IMR-90 (cell line): ENCODE measurements at regions not wholly inside any gene's neighbourhood (a gene's known extent, or its start where the extent isn't known, plus 50 kb on each side); places are given as distances from the start of the nearest gene placed in this dataset.

Experiments used
- CHD1 ChIP-seq: IDR thresholded peaks from 2 replicates; pipeline ENCODE4 v1.6.1; 2012; ENCODE audit warnings: low read depth, low read length, improper control_type of control experiment
- CTCF ChIP-seq: conservative IDR thresholded peaks from 2 replicates; pipeline ENCODE4 v1.5.1; 2012; ENCODE audit warnings: mild to moderate bottlenecking, low read depth, low read length, improper control_type of control experiment
- MAFK ChIP-seq: IDR thresholded peaks from 2 replicates; pipeline ENCODE4 v1.6.1; 2012; ENCODE audit warnings: low read depth, low read length, improper control_type of control experiment
- POLR2A ChIP-seq: IDR thresholded peaks from 2 replicates; pipeline ENCODE4 v1.6.1; 2012; ENCODE audit warnings: mild to moderate bottlenecking, low read depth, low read length
- RCOR1 ChIP-seq: IDR thresholded peaks from 2 replicates; pipeline ENCODE4 v1.6.1; 2012; ENCODE audit warnings: mild to moderate bottlenecking, low read length, improper control_type of control experiment; ENCODE audit not compliant: insufficient replicate concordance
- RFX5 ChIP-seq: IDR thresholded peaks from 2 replicates; pipeline ENCODE4 v1.8.0; 2012; ENCODE audit warnings: low read depth, mild to moderate bottlenecking, low read length, moderate library complexity
- USF2 ChIP-seq: fragments of 150-350 bp; IDR thresholded peaks from 2 replicates; pipeline ENCODE4 v1.6.1; 2017; ENCODE audit warnings: mild to moderate bottlenecking, antibody characterized with exemption, low read length, low read depth

GRCh38 chr6:51093871-51094270 lies 275.2 kb downstream of the TFAP2B start:
- TF ChIP-seq MAFK = no peak
- TF ChIP-seq POLR2A = no peak
- TF ChIP-seq CTCF = no peak
- no peak for TF ChIP-seq RFX5
- TF ChIP-seq CHD1 = no peak
- no peak for TF ChIP-seq USF2
- no peak for TF ChIP-seq RCOR1
